Right hindlimb (tissue), 1 donor: ENCODE measurements at regions not wholly inside any gene's neighbourhood (a gene's known extent, or its start where the extent isn't known, plus 50 kb on each side); places are given as distances from the start of the nearest gene placed in this dataset.

Experiments used
- DNase-seq: peaks from one replicate; pipeline ENCODE4 v3.0.0-alpha.2; 2018

DNA sequence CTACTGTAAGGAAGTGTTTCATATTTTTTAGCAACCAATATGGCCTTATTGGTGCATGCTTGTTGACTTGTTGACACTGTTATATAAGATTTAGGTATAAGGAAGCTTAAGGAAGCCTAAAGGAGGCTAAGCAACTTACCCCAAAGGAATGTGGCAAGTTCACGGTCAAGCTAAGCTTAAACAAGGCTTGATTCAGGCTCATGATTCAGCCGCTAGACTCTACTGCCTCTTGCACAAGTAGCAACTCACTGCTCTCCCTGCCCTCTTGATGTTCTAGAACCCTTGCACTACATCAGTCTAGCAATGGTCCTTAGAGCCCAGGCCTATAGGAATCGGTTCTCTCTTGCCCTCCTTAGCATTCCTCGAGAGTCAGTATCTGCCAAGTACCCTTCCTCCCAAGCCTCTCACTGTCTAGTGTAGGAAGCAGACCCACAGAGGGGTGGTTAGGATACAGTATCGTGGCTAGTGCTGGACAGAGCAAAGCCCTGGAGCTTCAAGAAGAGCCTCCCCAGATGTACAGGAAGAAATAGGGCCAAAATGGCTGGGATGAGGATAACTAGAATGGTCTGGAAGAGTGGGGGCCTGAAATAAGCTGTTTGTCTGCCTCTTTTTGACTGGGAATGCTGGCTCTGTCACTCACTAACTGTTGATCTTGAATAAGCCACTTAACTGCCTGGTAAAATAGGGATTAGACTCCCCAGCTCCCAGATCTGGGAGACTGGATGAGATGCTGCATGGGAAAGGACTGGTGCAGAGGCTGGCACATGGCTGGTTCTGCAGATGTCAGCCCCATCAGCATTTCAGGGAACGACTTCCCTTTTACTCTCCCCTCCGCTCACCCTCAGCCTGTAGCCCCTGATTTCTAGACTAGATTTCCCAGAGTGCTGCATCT lies 122.2 kb downstream of the NAV1 start:
- no peak for DNase-seq

DNA sequence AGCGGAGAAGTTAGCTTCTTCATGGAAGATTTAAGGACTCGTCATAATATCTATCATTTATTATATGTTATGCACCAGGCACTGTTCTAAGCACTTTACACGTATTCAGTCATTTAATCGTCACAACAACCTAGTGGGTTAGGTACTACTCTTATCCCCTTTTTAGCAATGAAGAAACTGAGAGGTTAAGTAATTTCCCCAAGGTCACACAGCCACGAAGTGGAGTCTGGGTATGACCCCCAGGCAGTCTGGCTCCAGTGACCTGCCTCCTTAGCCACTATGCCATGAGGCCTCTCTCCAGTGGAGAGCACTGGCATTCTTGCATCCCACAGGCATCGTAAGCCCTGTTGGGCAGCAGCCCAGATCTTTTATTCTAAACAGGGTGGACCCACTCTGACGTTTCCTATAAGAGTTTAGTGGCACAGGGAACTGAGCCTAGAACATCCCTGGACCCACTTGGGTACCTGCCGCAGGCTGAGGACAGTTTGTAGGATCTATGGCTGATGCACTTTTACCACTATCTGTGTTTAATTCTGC lies 123.0 kb downstream of the NAV1 start:
- no peak for DNase-seq

DNA sequence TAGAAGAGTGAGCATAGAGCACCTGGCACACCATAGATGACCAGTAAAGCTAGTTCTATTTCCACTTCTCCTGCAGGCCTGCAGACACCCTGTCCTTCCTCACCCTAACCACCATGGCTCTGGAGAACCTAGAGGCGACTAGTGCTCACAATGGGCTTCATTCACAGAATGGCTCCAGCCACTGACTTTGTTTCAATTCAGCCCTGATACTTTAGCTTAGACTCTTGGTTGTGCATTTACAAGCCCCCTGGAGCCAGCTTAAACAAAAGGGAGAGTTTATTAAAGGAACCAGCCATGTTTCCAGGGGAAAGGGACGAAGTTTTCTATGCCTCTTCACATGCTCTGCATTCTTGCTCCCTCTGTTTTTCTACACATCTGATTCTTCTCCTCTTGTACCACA lies 123.7 kb downstream of the NAV1 start:
- no peak for DNase-seq

DNA sequence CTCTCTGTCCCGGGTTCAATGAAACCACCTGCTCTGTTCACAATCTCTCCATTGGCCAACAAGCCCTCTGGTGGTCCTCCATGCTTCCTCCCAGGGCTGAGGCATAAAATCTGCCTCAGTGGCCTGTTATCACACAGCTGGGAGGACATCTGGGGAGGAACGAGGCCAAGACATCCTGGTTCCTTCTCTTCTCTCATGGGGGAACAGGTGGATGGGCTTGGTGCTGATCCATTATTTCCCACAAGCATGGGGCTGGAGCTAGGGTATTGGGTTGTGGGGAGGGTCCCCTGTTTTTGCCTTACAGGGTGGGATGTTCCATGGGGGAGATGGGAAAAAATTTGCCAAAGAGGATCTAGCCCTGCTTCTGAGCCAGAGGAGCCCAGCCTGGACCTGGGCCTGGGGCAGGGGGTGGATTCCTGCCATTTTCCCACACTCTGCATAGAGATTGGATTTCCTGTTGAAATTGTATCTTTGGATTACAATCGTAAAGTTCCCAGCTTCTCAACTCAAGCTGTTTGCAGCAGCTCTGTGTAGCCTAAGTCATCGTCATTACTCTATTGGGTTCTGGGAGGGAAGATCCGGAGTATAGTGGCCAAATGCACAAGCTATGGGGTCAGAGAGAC lies 124.7 kb downstream of the NAV1 start:
- DNase-seq = no peak

DNA sequence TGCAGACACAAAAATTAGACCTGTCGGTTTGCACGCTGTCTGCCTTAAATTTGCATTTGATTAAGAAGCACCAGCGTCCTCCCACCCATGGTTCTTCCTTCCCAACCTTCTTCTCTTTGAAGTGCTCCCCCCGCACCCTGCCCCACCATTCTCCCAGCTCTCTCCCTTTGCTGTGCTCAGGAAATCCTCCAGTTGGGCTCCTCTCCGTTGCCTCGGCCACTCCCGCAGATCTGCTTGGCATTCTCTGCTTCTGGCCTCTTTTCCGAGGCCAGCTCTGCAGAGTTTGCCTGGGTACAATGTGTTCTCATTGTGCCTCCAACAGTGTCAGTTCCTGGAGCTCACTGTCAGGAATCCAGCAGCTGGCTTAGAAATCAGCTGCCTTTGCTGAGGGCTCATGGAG lies 126.1 kb downstream of the NAV1 start:
- DNase-seq = no peak

DNA sequence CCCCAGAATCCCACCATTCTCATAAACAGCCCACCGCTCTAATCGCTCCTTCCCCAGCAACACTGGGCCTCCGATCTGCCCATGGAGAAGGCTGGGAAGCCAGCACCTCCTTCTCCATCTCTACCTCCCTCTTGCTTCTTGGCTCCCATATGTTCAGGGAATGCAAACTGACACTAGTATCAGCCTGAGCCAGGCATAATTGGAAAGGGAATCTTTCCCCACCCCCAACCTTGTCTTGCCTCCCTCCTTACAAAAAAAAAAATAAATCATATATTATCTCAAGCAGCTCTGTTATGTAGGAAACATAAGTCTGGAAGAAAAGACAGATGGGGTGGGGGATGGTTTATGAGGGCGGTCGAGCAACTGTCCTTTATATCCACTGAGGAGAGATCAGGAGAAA lies 127.2 kb downstream of the NAV1 start:
- no peak for DNase-seq

DNA sequence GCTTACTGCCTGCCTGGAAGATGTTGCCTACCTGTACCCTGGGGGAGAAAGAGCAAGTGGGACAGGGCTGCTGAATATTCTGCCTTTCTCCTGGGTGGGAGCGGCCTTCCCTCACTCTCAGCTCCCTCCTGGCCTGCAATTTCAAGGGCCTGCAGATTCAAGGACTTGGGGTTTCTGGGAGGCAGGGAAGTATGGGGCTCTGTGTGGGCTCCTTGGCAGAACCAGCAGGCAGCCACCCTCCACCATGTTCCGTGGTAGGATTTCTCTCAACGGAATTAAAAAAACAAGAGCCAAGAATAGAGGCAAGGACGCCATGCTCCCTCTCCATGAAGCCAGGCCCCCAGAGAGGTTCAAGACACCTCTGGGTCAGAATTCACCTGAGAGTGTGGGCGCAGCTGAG lies 127.7 kb downstream of the NAV1 start:
- DNase-seq = no peak

DNA sequence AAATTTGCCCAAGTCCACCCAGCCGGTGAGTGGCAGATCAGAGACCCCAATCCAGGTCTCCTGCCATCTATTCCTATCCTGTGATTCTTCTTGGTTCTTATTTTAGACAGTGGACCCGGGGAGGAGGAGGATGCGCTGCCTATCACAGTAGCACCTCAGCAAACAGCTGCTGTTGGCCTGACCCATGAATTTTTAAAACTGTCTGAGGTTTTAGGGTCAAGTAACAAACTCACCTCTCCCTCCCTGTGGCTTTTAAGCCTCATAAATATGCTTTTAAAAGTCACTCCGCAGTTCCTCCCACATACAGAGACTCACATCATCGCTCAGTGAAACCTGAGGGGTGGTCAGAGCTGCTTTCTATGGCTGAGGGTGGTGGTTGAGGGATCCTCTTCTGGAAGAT lies 128.6 kb downstream of the NAV1 start:
- DNase-seq = no peak

DNA sequence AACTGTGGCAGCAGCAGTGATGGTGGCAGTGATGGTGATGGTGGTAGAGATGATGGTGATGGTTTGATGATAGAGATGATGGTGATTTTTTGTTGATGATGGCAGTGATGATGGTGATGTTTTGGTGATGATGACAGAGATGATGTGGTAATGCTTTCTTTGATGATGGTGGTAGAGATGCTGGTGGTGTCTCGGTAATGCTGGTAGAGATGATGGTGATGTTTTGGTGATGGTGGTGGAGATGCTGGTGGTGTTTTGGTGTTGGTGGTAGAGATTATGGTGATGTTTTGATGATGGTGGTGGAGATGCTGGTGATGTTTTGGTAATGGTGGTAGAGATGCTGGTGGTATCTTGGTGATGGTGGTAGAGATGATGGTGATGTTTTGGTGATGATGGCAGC lies 131.6 kb downstream of the NAV1 start:
- DNase-seq = no peak

DNA sequence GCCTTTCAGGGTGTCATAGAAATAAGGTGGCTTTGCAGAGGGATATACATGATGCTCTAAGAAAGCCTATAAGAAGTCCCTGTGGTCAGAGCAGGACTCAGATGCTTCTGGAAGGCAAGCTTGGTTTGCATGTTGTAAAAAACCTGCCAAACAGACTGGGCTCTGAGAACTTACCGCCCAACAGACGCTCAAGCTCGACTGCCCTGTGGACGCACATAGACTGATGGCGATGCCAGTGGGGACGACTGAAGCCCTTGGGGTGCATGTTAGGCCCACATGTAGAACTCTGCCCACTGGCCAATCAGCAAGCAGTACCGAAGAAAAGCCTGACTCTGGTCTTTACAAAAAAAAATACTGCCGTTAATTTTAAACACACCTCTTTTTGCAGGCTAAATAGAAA lies 133.8 kb downstream of the NAV1 start:
- DNase-seq = no peak

DNA sequence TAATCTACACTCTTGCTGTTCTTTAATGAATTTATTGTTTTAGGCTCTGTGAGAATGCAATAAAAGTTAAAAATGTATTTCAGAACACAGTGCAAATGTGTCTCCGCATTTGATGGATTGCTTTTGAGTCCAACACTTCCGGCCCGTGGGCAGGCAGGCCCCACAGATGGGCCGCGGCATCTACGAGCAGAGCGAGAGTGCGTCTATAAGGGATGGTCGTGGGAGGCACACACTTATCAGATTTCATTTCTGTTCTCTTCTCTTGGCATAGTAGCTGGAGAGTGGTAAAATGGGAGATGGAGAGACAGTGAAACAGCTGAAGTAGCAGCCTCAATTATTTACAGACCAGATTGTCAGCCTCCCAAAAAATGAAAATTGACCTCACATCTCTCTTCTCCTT lies 134.2 kb downstream of the NAV1 start:
- DNase-seq = no peak

DNA sequence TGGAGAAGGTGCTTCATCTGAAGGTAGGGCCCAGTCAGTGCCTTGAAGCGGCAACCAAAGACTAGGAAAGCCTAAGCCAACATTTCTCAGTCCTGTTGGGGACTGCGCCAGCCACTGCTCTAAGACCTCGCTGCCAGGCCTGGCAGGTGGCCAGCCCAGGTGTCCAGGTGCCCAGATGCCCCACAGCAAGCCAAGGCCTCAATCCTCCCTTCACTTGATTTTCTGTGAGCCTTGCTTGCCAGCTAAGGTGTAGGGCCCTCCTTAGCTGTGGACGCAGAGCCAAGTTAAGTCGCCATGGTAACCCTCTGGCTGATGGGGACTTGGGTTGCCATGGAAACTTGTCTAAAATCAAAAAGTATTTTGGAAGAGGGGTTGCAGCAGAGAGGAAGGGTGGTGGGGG lies 135.0 kb downstream of the NAV1 start:
- DNase-seq = no peak

DNA sequence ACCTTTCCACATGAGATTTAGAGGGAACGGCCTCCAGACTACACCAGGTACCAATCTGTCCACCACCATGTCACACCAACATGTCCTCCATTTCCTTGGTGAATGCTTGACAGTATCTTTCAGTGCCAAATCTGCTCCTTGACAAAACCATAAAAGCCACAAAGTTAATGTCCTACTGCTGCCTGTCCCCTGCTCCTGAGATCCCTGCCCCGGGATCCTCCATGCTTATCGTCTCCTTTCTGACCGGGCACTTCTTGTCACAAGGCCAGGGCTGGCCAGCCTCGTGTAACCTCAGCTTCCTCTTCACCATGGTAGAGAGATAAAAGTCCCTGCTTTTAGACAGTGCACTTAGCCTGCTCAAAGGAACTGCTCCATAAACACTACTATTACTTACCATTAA lies 136.2 kb downstream of the NAV1 start:
- DNase-seq = no peak

DNA sequence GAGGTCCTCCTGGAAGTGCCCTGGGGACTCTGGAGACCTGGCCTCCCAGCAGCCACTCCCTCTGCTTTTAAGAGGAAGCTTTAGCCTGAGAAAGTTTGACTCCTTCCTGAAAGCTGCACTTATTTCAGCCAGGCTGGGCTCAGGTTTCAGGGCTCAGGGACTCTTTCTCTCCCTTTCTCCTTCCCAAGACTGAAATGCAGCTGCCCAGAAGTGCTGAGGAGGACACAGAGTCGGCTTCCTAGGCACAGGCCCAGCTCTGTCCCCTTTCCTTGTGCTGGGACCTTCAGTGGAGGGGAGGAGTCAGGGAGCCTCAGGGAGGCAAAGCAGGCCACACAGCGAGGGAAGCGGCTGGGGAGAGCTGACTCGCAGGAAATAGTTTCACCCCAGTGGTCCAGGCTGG lies 137.3 kb downstream of the NAV1 start:
- peak; percentile 75 for DNase-seq

DNA sequence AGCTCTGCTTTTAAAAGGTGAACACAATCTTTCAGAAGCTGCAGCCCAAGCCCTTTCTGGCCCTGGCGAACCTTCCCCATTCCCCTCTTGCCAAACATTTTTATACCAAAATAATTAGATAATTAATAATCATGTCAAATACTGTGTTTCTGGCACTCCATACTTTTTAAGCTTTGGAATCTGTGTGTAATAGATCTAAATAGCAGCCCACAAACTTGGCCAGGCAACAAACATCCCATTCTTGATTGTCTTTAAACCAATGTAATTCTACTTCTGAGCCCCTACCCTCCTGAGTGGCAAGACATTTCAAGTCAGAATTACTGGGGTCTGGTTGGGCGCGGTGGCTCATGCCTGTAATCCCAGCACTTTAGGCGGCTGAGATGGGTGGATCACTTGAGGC lies 137.7 kb downstream of the NAV1 start:
- DNase-seq = no peak

DNA sequence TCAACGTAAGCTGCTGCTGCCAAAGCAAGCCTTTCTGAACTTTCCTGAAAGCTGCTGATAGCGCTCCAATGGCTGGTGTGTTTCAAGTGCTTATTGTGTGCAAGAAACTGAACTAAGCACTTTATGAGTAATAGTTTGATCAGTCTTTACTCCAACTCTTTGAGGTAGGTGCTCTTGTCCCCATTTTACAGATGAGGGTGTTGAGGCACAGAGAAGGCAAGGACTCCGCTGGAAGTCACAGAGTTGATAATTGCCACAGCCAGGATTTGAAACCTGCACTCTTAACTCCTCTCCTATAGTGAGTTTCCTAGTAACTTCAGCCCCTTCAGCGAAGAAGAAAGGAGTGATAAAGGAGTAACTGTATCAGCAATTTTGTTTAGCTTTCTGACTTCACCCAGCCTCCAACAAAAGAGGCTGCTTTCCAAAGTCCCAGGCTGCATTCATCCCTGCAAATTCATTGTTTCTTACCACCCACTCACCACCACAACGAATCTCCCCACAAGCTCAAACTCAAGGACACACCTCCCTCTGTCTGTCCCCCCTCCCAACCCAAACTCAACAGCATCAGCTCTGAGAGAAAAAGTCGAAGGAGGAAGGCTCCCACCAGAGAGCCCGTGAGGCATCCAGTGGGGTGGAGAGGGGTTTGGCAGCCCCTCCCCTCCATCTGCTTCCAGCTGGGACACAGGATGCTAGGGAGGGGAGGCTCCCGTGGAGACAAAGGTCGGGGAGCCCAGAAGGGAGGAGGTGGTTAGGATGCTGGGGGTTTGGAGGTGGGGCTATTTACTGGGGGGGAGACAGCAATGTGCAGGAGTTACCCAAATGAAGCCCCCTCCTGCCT lies 139.6 kb downstream of the NAV1 start:
- DNase-seq = peak; percentile 63

DNA sequence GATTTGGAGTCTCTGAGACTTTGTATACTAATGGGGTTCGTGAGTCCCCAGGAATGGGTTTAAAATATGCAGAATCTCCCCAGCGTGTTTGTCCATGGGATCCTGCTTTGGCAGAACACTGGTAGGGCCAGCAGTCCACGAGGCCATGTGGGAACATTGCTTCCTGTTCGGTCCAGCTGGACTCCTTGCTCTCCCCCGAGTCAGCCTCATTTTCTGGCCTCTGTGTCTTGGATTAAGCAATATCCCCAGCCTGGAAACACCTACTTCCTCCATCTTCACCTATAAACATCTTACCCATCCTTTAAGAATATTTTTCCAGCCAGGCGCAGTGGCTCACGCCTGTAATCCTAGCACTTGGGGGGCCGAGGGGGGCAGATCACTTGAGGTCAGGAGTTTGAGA lies 142.4 kb downstream of the NAV1 start:
- DNase-seq = no peak

DNA sequence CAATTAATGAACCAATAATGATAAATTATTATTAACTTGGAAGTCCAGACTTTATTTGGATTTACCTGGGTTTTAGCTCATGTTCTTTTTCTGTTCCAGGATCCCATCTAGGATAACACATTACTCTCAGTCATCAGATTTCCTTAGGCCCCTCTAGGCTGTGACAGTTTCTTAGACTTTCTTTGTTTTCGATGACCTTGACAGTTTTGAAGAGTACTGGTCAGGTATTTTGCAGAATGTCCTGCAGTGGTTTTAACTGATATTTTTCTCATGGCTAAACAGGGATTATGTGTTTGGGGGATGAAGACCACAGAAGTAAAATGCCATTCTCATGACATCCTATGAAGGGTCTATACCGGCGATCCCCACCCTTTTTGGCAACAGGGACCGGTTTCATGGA lies 144.0 kb downstream of the NAV1 start:
- no peak for DNase-seq

DNA sequence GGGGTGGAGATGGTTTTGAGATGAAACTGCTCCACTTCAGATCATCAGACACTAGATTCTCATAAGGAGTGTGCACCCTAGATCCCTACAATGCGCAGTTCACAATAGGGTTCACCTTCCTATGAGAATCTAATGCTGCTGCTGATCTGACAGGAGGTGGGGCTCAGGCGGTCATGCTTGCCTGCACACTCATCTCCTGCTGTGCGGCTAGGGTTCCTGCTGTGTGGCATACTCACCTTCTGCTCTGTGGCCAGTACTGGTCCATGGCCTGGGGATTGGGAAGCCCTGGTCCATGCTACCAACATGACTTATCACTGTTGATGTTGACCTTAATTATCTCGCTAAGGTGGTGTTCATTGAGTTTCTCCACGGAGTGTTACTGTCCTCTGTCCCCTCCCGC lies 144.5 kb downstream of the NAV1 start:
- DNase-seq = no peak

DNA sequence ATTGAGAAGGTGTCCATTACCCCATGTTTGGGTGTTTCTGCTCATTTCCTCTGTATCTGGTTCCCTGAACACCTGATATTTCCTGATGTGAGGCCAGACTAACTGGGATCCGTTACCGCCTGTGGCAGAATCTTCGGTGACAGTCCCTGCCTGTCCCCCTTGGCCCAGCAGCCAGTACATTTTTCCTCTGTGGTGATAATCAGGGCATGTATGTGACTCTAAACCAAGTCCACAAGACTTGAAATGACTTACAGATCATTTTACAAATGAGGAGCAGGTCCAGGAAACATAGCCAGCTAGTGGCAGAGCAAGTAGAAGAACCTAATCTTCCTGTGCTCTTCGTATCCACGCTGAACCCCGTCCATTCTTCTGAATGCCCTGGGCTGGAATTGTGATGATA lies 143.5 kb upstream of the IPO9 start:
- no peak for DNase-seq

DNA sequence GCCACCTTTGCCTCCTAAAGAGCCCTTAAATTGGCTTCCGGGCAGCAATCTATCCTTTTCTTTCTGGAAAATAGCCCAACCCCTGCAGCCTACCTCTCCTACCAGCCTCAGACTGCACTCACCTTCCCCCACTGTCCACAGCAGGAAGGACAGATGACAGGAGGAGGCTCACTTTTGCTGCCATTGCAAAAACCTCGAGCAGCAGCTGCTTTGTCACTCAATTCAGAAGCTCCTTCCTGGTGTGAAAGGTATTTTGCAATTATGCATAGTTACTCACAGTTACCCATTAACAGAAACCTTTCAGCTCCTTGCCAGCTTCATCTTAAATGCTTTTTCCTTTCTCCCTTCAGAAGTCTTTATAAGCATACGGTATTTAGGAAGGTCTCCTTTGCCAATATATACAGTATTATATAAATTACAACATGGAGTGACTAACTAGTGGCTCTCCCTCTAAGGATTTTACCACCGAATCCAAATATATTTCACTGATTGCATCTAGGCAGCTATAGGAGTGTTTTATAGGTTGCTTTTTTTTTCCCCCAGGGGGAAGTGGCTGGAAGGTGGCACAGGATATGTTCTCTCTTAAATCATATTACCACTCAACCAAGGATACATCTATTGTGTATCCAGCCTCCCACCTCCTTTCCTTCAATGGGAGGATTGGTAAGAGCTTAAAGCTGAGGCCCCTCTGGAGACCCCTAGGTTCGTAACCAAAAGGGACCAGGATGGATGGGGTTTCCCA lies 142.1 kb upstream of the IPO9 start:
- no peak for DNase-seq

DNA sequence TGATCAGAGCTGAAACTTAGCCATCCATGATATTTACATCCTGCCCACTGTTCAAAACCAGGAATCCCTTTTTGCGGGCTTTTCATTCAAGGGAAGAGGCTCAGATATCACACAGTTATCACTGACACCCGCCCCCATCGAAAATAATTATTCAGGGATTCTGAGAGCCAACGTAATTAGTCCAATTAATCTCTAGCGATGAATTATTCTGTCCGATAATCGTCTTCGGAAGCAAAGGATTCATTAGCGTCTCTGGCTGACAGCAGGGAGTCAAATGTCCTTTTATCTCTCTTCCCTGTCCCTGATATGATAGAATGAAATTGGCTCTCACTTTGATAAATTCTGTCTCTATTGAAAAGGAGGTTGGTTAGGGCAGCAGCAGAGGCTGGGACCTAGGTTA lies 140.4 kb upstream of the IPO9 start:
- no peak for DNase-seq

DNA sequence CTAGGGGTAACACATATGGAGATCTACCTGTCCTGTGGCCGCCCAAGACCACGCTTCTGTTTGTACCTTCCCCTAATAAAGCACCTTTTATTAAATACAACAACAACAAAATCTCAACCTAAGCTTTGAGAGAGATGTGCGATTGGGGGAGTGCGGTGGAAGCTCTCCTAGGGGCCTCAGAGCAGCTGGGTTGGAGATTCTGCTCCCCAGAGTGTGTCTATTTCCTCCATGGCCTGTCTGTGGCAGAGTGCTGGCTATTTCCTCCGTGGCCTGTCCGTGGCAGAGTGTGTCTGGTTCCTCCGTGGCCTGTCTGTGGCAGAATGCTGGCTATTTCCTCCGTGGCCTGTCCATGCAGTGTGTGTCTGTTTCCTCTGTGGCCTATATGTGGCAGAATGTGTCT lies 139.3 kb upstream of the IPO9 start:
- no peak for DNase-seq
